Liver (tissue), 3 donors: ENCODE measurements at regions not wholly inside any gene's neighbourhood (a gene's known extent, or its start where the extent isn't known, plus 50 kb on each side); places are given as distances from the start of the nearest gene placed in this dataset.

Experiments
- ATF3 ChIP-seq: IDR thresholded peaks from 2 replicates; pipeline ENCODE4 v1.6.1; 2016; ENCODE audit warnings: antibody characterized with exemption
- CTCF ChIP-seq: fragments of 150-350 bp; IDR thresholded peaks from 2 replicates; pipeline ENCODE4 v1.5.1; 2017; ENCODE audit warnings: improper control_type of control experiment, low read depth, low read length; ENCODE audit not compliant: missing input control
- EGR1 ChIP-seq, 2 donors: IDR thresholded peaks; 2 replicates each; pipeline ENCODE4 v1.6.1; 2016 to 2018; ENCODE audit warnings: antibody characterized with exemption in 2 of 2, low read depth in 2 of 2
- FOXA1 ChIP-seq: IDR thresholded peaks from 2 replicates; pipeline ENCODE4 v1.6.1; 2016; ENCODE audit warnings: antibody characterized with exemption
- FOXA2 ChIP-seq: IDR thresholded peaks from 2 replicates; pipeline ENCODE4 v1.6.1; 2016; ENCODE audit warnings: antibody characterized with exemption
- GABPA ChIP-seq, 2 donors: IDR thresholded peaks in 1 of 2; conservative IDR thresholded peaks in 1 of 2; 2 replicates each; pipeline ENCODE4 v1.6.1; 2016; ENCODE audit warnings: antibody characterized with exemption in 2 of 2, mild to moderate bottlenecking in 1 of 2, moderate library complexity in 1 of 2
- JUND ChIP-seq, 2 donors: IDR thresholded peaks; 2 replicates each; pipeline ENCODE4 v1.6.1; 2016; ENCODE audit warnings: antibody characterized with exemption in 2 of 2
- MAX ChIP-seq: IDR thresholded peaks from 2 replicates; pipeline ENCODE4 v1.6.1; 2016; ENCODE audit warnings: antibody characterized with exemption
- RAD21 ChIP-seq, 2 donors: IDR thresholded peaks; 2 replicates each; pipeline ENCODE4 v1.6.1; 2016; ENCODE audit warnings: antibody characterized with exemption in 2 of 2, mild to moderate bottlenecking in 2 of 2
- SP1 ChIP-seq: IDR thresholded peaks from 2 replicates; pipeline ENCODE4 v1.6.1; 2018; ENCODE audit warnings: antibody characterized with exemption, mild to moderate bottlenecking
- TAF1 ChIP-seq: conservative IDR thresholded peaks from 2 replicates; pipeline ENCODE4 v1.6.1; 2016; ENCODE audit warnings: antibody characterized with exemption, mild to moderate bottlenecking
- YY1 ChIP-seq: IDR thresholded peaks from 2 replicates; pipeline ENCODE4 v1.6.1; 2016; ENCODE audit warnings: antibody characterized with exemption, mild to moderate bottlenecking
- ZBTB33 ChIP-seq: IDR thresholded peaks from 2 replicates; pipeline ENCODE4 v1.6.1; 2016; ENCODE audit warnings: antibody characterized with exemption
- TF ChIP-seq, protein P1 (sequence below): IDR thresholded peaks from 2 replicates; pipeline ENCODE4 v1.6.1; 2016; ENCODE audit warnings: antibody characterized with exemption, mild to moderate bottlenecking
- donor health status: healthy.
- donor health status: healthy.

DNA sequence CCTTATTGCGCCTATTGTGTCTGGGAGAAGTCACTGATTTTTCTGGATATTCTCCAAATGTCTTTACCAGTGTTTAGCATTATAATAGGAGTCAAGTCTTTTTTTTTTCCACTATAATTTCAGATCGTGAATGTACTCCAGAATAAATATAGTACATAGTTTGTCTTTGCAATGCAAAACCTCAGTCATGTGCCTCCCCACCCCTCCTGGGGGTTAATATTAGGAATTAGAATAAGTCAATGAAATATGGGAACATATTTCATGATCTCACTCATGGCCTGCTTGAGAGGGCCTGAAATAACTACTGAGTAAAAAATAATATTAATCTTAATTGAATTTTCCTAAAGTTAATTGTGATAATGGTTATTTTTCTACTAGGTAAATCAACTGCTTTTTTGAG, 79.0 kb upstream of the TMEM170B start:
- TF ChIP-seq CTCF (no peak), RAD21 (IDR thresholded peaks at IDR 0.05) (no peak), FOXA2 (no peak), SP1 (no peak), EGR1 (IDR thresholded peaks at IDR 0.05; ENCODE audit: low read depth in 2 of 2) (no peak), TAF1 (no peak), MAX (no peak), GABPA (IDR thresholded peaks at IDR 0.05 in 1 of 2, conservative IDR thresholded peaks at IDR 0.05 in 1 of 2) (no peak), ZBTB33 (no peak), JUND (IDR thresholded peaks at IDR 0.05) (no peak), YY1 (no peak), ATF3 (no peak), FOXA1 (no peak)
- TF ChIP-seq, protein P1, sequence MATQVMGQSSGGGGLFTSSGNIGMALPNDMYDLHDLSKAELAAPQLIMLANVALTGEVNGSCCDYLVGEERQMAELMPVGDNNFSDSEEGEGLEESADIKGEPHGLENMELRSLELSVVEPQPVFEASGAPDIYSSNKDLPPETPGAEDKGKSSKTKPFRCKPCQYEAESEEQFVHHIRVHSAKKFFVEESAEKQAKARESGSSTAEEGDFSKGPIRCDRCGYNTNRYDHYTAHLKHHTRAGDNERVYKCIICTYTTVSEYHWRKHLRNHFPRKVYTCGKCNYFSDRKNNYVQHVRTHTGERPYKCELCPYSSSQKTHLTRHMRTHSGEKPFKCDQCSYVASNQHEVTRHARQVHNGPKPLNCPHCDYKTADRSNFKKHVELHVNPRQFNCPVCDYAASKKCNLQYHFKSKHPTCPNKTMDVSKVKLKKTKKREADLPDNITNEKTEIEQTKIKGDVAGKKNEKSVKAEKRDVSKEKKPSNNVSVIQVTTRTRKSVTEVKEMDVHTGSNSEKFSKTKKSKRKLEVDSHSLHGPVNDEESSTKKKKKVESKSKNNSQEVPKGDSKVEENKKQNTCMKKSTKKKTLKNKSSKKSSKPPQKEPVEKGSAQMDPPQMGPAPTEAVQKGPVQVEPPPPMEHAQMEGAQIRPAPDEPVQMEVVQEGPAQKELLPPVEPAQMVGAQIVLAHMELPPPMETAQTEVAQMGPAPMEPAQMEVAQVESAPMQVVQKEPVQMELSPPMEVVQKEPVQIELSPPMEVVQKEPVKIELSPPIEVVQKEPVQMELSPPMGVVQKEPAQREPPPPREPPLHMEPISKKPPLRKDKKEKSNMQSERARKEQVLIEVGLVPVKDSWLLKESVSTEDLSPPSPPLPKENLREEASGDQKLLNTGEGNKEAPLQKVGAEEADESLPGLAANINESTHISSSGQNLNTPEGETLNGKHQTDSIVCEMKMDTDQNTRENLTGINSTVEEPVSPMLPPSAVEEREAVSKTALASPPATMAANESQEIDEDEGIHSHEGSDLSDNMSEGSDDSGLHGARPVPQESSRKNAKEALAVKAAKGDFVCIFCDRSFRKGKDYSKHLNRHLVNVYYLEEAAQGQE, result no peak
